OCI-LY3 (cell line): ENCODE measurements at regions not wholly inside any gene's neighbourhood (a gene's known extent, or its start where the extent isn't known, plus 50 kb on each side); places are given as distances from the start of the nearest gene placed in this dataset.

Source experiments
- EZH2phosphoT487 ChIP-seq: fragments of 200-600 bp; shearing (Covaris generic); IDR thresholded peaks from 2 replicates; pipeline ENCODE4 v1.6.1; 2018; ENCODE audit warnings: antibody characterized with exemption, mixed run types, low read depth
- TF ChIP-seq, protein P1 (sequence below): fragments of 200-600, 300-600 bp; sonication (generic); IDR thresholded peaks from 2 replicates; pipeline ENCODE4 v1.5.1; 2014; ENCODE audit warnings: antibody characterized with exemption, low read length, low read depth

DNA sequence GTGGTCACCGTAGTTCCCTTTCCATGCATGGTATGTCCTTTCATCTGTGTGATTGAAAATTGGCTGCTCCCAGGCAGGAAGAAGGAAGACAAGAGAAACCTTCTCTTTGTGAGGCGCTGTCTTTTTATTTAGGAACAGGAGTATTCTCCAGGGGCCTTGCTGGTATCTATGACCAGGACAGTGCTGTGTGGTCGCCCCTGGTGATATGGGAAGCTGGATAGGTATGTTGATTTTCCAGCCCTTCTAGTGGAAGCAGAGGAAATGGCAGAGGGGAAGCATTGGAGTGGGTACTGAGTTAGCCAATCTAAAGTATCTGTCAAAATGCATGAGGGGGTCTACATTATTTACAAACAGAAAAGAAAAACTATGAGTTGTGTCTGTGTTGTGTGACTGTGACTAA lies 226.6 kb downstream of the MTX2 start:
- TF ChIP-seq, protein P1, sequence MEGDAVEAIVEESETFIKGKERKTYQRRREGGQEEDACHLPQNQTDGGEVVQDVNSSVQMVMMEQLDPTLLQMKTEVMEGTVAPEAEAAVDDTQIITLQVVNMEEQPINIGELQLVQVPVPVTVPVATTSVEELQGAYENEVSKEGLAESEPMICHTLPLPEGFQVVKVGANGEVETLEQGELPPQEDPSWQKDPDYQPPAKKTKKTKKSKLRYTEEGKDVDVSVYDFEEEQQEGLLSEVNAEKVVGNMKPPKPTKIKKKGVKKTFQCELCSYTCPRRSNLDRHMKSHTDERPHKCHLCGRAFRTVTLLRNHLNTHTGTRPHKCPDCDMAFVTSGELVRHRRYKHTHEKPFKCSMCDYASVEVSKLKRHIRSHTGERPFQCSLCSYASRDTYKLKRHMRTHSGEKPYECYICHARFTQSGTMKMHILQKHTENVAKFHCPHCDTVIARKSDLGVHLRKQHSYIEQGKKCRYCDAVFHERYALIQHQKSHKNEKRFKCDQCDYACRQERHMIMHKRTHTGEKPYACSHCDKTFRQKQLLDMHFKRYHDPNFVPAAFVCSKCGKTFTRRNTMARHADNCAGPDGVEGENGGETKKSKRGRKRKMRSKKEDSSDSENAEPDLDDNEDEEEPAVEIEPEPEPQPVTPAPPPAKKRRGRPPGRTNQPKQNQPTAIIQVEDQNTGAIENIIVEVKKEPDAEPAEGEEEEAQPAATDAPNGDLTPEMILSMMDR: no peak
- TF ChIP-seq EZH2phosphoT487: no peak
